Gastroesophageal sphincter (tissue), 4 donors: ENCODE measurements at regions not wholly inside any gene's neighbourhood (a gene's known extent, or its start where the extent isn't known, plus 50 kb on each side); places are given as distances from the start of the nearest gene placed in this dataset.

Experiments used
- ATAC-seq: fragments of 150-250 bp; one replicate; pipeline ENCODE4 v1.9.1; 2016; ENCODE audit warnings: mild to moderate bottlenecking, moderate library complexity
- H3K27ac ChIP-seq, 4 donors: fragments of 200-600 bp; sonication (generic) in 3 of 4; 1 replicate in 3 of 4; 2 replicates in 1 of 4; pipeline ENCODE4 v1.5.1; 2016 to 2019
- H3K27me3 ChIP-seq: fragments of 200-600 bp; sonication (generic); one replicate; pipeline ENCODE4 v1.5.1; 2019
- H3K36me3 ChIP-seq, 2 donors: fragments of 200-600 bp; sonication (generic); one replicate each; pipeline ENCODE4 v1.5.1; 2019; ENCODE audit warnings: control low read depth in 1 of 2
- H3K4me1 ChIP-seq, 3 donors: fragments of 200-600 bp; sonication (generic); 1 replicate in 2 of 3; 2 replicates in 1 of 3; pipeline ENCODE4 v1.5.1; 2016 to 2019; ENCODE audit warnings: control low read depth in 2 of 3
- H3K4me3 ChIP-seq, 2 donors: fragments of 200-600 bp; sonication (generic); one replicate each; pipeline ENCODE4 v1.5.1; 2019; ENCODE audit warnings: mild to moderate bottlenecking in 1 of 2, moderate library complexity in 1 of 2
- H3K9me3 ChIP-seq, 3 donors: fragments of 200-600 bp; sonication (generic); one replicate each; pipeline ENCODE4 v1.5.1; 2017 to 2019; ENCODE audit warnings: control low read depth in 2 of 3
- CTCF ChIP-seq, 4 experiments: fragments of 200-600 bp in 2 of 4; fragments of 450-650 bp in 2 of 4; sonication (generic) in 1 of 4; IDR thresholded peaks; one replicate each; pipeline ENCODE4 v1.5.1; 2017 to 2019; ENCODE audit warnings: antibody characterized with exemption in 4 of 4, mild to moderate bottlenecking in 2 of 4, moderate library complexity in 2 of 4
- EP300 ChIP-seq: sonication (generic); formaldehyde crosslinking; IDR thresholded peaks from one replicate; pipeline ENCODE4 v1.6.1; 2017; ENCODE audit warnings: antibody characterized with exemption, mild to moderate bottlenecking
- POLR2A ChIP-seq, 2 donors: fragments of 450-650 bp; IDR thresholded peaks; one replicate each; pipeline ENCODE4 v1.6.1; 2017; ENCODE audit warnings: antibody characterized with exemption in 2 of 2, mild to moderate bottlenecking in 2 of 2, moderate library complexity in 1 of 2
- POLR2AphosphoS5 ChIP-seq: sonication (generic); formaldehyde crosslinking; IDR thresholded peaks from one replicate; pipeline ENCODE4 v1.6.1; 2017; ENCODE audit warnings: antibody characterized with exemption
- WGBS, 2 donors: methylation state at CpG; one replicate each; pipeline ENCODE4 v1.1.5; 2018; ENCODE audit warnings: low coverage in 1 of 2; 5-methylcytosine and 5-hydroxymethylcytosine counted together

GRCh38 chr1:106773206-106773605 is 283.3 kb upstream of the PRMT6 start:
- no peaks in the 10 kb centered on the region for H3K27me3 ChIP-seq
- peaks cover 0 to 42% (median 0%) of the 10 kb centered on the region in 3 donors for H3K9me3 ChIP-seq
- no peaks in the 10 kb centered on the region for H3K4me1 ChIP-seq
- no peak overlapping the region for H3K27ac ChIP-seq
- TF ChIP-seq POLR2A (IDR thresholded peaks at IDR 0.05) (no peak), EP300 (no peak), CTCF (IDR thresholded peaks at IDR 0.05) (no peak), POLR2AphosphoS5 (no peak)
- H3K4me3 ChIP-seq = no peak overlapping the region
- WGBS, 2 donors = 80% methylated on average over 1 of the region's 2 CpGs
- no peaks in the 10 kb centered on the region for H3K36me3 ChIP-seq
- ATAC-seq = no peak

GRCh38 chr1:106780066-106780465 is 276.4 kb upstream of the PRMT6 start:
- Histone ChIP-seq H3K4me3 (no peak overlapping the region), H3K27ac (no peak overlapping the region), H3K9me3 (peaks cover 0 to 19% (median 0%) of the 10 kb centered on the region in 3 donors), H3K36me3 (no peaks in the 10 kb centered on the region), H3K4me1 (no peaks in the 10 kb centered on the region), H3K27me3 (no peaks in the 10 kb centered on the region)
- ATAC-seq = no peak
- 45 to 55% methylated on average over 1 of the region's 1 CpG for WGBS, 2 donors
- TF ChIP-seq POLR2AphosphoS5 (no peak), POLR2A (IDR thresholded peaks at IDR 0.05) (no peak), EP300 (no peak), CTCF (IDR thresholded peaks at IDR 0.05) (no peak)

- no CpG with 5 or more reads among the region's 1 CpG for WGBS, 2 donors
- no peak for ATAC-seq
- peaks cover 0 to 9% (median 0%) of the 10 kb centered on the region in 3 donors for H3K9me3 ChIP-seq
- H3K4me3 ChIP-seq = no peak overlapping the region
- no peaks in the 10 kb centered on the region for H3K4me1 ChIP-seq
- TF ChIP-seq CTCF (IDR thresholded peaks at IDR 0.05) (no peak), EP300 (no peak), POLR2A (IDR thresholded peaks at IDR 0.05) (no peak), POLR2AphosphoS5 (no peak)
- no peak overlapping the region for H3K27ac ChIP-seq
- no peaks in the 10 kb centered on the region for H3K27me3 ChIP-seq
- no peaks in the 10 kb centered on the region for H3K36me3 ChIP-seq
Measured at GRCh38 chr1:106780806-106781569, 275.5 kb upstream of the PRMT6 start.

- Histone ChIP-seq H3K4me3 (no peak overlapping the region), H3K27me3 (no peaks in the 10 kb centered on the region), H3K4me1 (no peaks in the 10 kb centered on the region), H3K36me3 (no peaks in the 10 kb centered on the region), H3K9me3 (no peaks in the 10 kb centered on the region), H3K27ac (no peak overlapping the region)
- no peak for TF ChIP-seq EP300
- no peak for TF ChIP-seq CTCF (IDR thresholded peaks at IDR 0.05)
- no peak for TF ChIP-seq POLR2AphosphoS5
- TF ChIP-seq POLR2A (IDR thresholded peaks at IDR 0.05) = no peak
- no peak for ATAC-seq
Measured at GRCh38 chr1:106785176-106785575, 271.3 kb upstream of the PRMT6 start.

- H3K36me3 ChIP-seq = no peaks in the 10 kb centered on the region
- no peak overlapping the region for H3K27ac ChIP-seq
- no peaks in the 10 kb centered on the region for H3K4me1 ChIP-seq
- no peak for ATAC-seq
- H3K9me3 ChIP-seq = no peaks in the 10 kb centered on the region
- H3K4me3 ChIP-seq = no peak overlapping the region
- no peak for TF ChIP-seq CTCF (IDR thresholded peaks at IDR 0.05)
- TF ChIP-seq POLR2A (IDR thresholded peaks at IDR 0.05) = no peak
- TF ChIP-seq POLR2AphosphoS5 = no peak
- TF ChIP-seq EP300 = no peak
- H3K27me3 ChIP-seq = no peaks in the 10 kb centered on the region
- 58 to 61% methylated on average over 3 of the region's 3 CpGs for WGBS, 2 donors
Measured at GRCh38 chr1:106787520-106787919, 269.0 kb upstream of the PRMT6 start.
